GM23248 (cell line): ENCODE measurements at regions not wholly inside any gene's neighbourhood (a gene's known extent, or its start where the extent isn't known, plus 50 kb on each side); places are given as distances from the start of the nearest gene placed in this dataset.

Experiments
- DNase-seq: peaks from one replicate; pipeline ENCODE4 v3.0.0-alpha.2; 2015
- H2AFZ ChIP-seq: fragments of 200-600 bp; sonication (generic); 2 replicates; pipeline ENCODE4 v1.6.1; 2016; ENCODE audit warnings: antibody characterized with exemption
- H3F3A ChIP-seq: fragments of 200-600 bp; sonication (generic); 2 replicates; pipeline ENCODE4 v1.6.1; 2016; ENCODE audit warnings: mild to moderate bottlenecking, antibody characterized with exemption, mixed run types; ENCODE audit not compliant: insufficient read depth
- H3K27ac ChIP-seq: fragments of 200-600 bp; sonication (generic); 2 replicates; pipeline ENCODE4 v1.5.1; 2016; ENCODE audit warnings: mild to moderate bottlenecking
- H3K27me3 ChIP-seq: fragments of 200-600 bp; sonication (generic); replicated peaks from 2 replicates; pipeline ENCODE4 v1.6.1; 2016; ENCODE audit warnings: mild to moderate bottlenecking; ENCODE audit not compliant: insufficient read depth
- H3K36me3 ChIP-seq: fragments of 200-600 bp; sonication (generic); 2 replicates; pipeline ENCODE4 v1.6.1; 2016; ENCODE audit warnings: low read depth, mild to moderate bottlenecking
- H3K4me1 ChIP-seq: fragments of 200-600 bp; sonication (generic); 2 replicates; pipeline ENCODE4 v1.6.1; 2016; ENCODE audit warnings: mild to moderate bottlenecking; ENCODE audit not compliant: insufficient read depth
- H3K4me2 ChIP-seq: fragments of 200-600 bp; sonication (generic); one replicate; pipeline ENCODE4 v1.6.1; 2016; ENCODE audit warnings: mild to moderate bottlenecking; ENCODE audit not compliant: unreplicated experiment
- H3K4me3 ChIP-seq: fragments of 200-600 bp; sonication (generic); 2 replicates; pipeline ENCODE4 v1.5.1; 2016; ENCODE audit warnings: mild to moderate bottlenecking
- H3K79me2 ChIP-seq: fragments of 200-600 bp; sonication (generic); 2 replicates; pipeline ENCODE4 v1.6.1; 2016; ENCODE audit warnings: mild to moderate bottlenecking; ENCODE audit not compliant: insufficient read depth
- H3K9ac ChIP-seq: fragments of 200-600 bp; sonication (generic); 2 replicates; pipeline ENCODE4 v1.6.1; 2016; ENCODE audit warnings: mild to moderate bottlenecking
- H3K9me2 ChIP-seq: fragments of 200-600 bp; sonication (generic); 2 replicates; pipeline ENCODE4 v1.6.1; 2016; ENCODE audit warnings: mixed run types, mild to moderate bottlenecking, moderate library complexity; ENCODE audit not compliant: insufficient read depth
- H3K9me3 ChIP-seq: fragments of 200-600 bp; sonication (generic); one replicate; pipeline ENCODE4 v1.6.1; 2017; ENCODE audit warnings: low read depth
- H4K20me1 ChIP-seq: fragments of 200-600 bp; sonication (generic); 2 replicates; pipeline ENCODE4 v1.6.0; 2016; ENCODE audit not compliant: insufficient read depth
- EZH2 ChIP-seq: fragments of 200-600 bp; sonication (generic); IDR thresholded peaks from 2 replicates; pipeline ENCODE4 v1.6.1; 2018; ENCODE audit warnings: antibody characterized with exemption, mild to moderate bottlenecking; ENCODE audit not compliant: insufficient read depth, poor library complexity, severe bottlenecking
- EZH2phosphoT487 ChIP-seq: fragments of 200-600 bp; sonication (generic); IDR thresholded peaks from 2 replicates; pipeline ENCODE4 v1.6.1; 2018; ENCODE audit warnings: antibody characterized with exemption, moderate library complexity, mild to moderate bottlenecking, low read depth; ENCODE audit not compliant: insufficient read depth
- WGBS, 2 experiments: methylation state at CpG; one replicate each; pipeline ENCODE4 v1.1.6; 2015 to 2017; ENCODE audit warnings: low lambda C conversion rate in 2 of 2, low coverage in 1 of 2; ENCODE audit errors: missing lambda C conversion rate in 2 of 2; 5-methylcytosine and 5-hydroxymethylcytosine counted together
- in situ Hi-C: fragments of 300-500 bp; cut with MboI; formaldehyde crosslinking; loops from 2 replicates; pipeline ENCODE4 v1.15.0; 2020

- Histone ChIP-seq H3K79me2 (no peaks in the 10 kb centered on the region), H3K4me1 (no peaks in the 10 kb centered on the region), H3F3A (no peaks in the 10 kb centered on the region), H3K4me3 (no peak overlapping the region), H3K36me3 (no peaks in the 10 kb centered on the region), H3K27me3 (no peaks in the 10 kb centered on the region), H3K27ac (no peak overlapping the region), H3K4me2 (no peak overlapping the region), H2AFZ (no peak overlapping the region), H3K9me3 (no peaks in the 10 kb centered on the region), H3K9me2 (no peaks in the 10 kb centered on the region), H3K9ac (no peak overlapping the region), H4K20me1 (no peaks in the 10 kb centered on the region)
- no peak for TF ChIP-seq EZH2phosphoT487
- no peak for TF ChIP-seq EZH2
- in situ Hi-C loops, result no loop called here
- DNase-seq, result no peak
Measured at GRCh38 chr12:78611504-78611903, 253.1 kb upstream of the SYT1 start.

- TF ChIP-seq EZH2 (no peak), EZH2phosphoT487 (no peak)
- H3K9me2 ChIP-seq, result no peaks in the 10 kb centered on the region
- H3F3A ChIP-seq, result no peaks in the 10 kb centered on the region
- DNase-seq, result no peak
- no peaks in the 10 kb centered on the region for H3K79me2 ChIP-seq
- H3K4me1 ChIP-seq, result no peaks in the 10 kb centered on the region
- no peaks in the 10 kb centered on the region for H3K9me3 ChIP-seq
- H3K4me3 ChIP-seq, result no peak overlapping the region
- WGBS, 2 experiments, result 82 to 87% methylated on average over 2 of the region's 2 CpGs
- H3K9ac ChIP-seq, result no peak overlapping the region
- no peaks in the 10 kb centered on the region for H4K20me1 ChIP-seq
- no peak overlapping the region for H2AFZ ChIP-seq
- no peaks in the 10 kb centered on the region for H3K27me3 ChIP-seq
- no peak overlapping the region for H3K27ac ChIP-seq
- H3K36me3 ChIP-seq, result no peaks in the 10 kb centered on the region
- in situ Hi-C loops, result no loop called here
- no peak overlapping the region for H3K4me2 ChIP-seq
Measured at GRCh38 chr12:78612190-78612589, 252.4 kb upstream of the SYT1 start.

- no peak overlapping the region for H2AFZ ChIP-seq
- H3K36me3 ChIP-seq, result no peaks in the 10 kb centered on the region
- H3K4me3 ChIP-seq, result no peak overlapping the region
- H3K79me2 ChIP-seq, result no peaks in the 10 kb centered on the region
- in situ Hi-C loops, result no loop called here
- WGBS, 2 experiments, result 69 to 100% methylated on average over 2 of the region's 2 CpGs
- no peaks in the 10 kb centered on the region for H3K4me1 ChIP-seq
- H3F3A ChIP-seq, result no peaks in the 10 kb centered on the region
- H3K27me3 ChIP-seq, result no peaks in the 10 kb centered on the region
- TF ChIP-seq EZH2, result no peak
- no peak for TF ChIP-seq EZH2phosphoT487
- no peaks in the 10 kb centered on the region for H3K9me3 ChIP-seq
- no peak overlapping the region for H3K9ac ChIP-seq
- DNase-seq, result no peak
- H3K4me2 ChIP-seq, result no peak overlapping the region
- no peak overlapping the region for H3K27ac ChIP-seq
- no peaks in the 10 kb centered on the region for H3K9me2 ChIP-seq
- no peaks in the 10 kb centered on the region for H4K20me1 ChIP-seq
Measured at GRCh38 chr12:78617683-78618082, 246.9 kb upstream of the SYT1 start.

- DNase-seq, result no peak
- H3F3A ChIP-seq, result no peaks in the 10 kb centered on the region
- H3K9ac ChIP-seq, result no peak overlapping the region
- in situ Hi-C loops, result no loop called here
- H4K20me1 ChIP-seq, result no peaks in the 10 kb centered on the region
- H3K9me3 ChIP-seq, result no peaks in the 10 kb centered on the region
- no peaks in the 10 kb centered on the region for H3K9me2 ChIP-seq
- TF ChIP-seq EZH2phosphoT487 (no peak), EZH2 (no peak)
- H3K4me2 ChIP-seq, result no peak overlapping the region
- no peaks in the 10 kb centered on the region for H3K79me2 ChIP-seq
- no peak overlapping the region for H2AFZ ChIP-seq
- no peak overlapping the region for H3K27ac ChIP-seq
- H3K4me1 ChIP-seq, result no peaks in the 10 kb centered on the region
- H3K27me3 ChIP-seq, result no peaks in the 10 kb centered on the region
- H3K4me3 ChIP-seq, result no peak overlapping the region
- WGBS, 2 experiments, result 67 to 69% methylated on average over 3 of the region's 3 CpGs
- no peaks in the 10 kb centered on the region for H3K36me3 ChIP-seq
Measured at GRCh38 chr12:78622529-78623195, 241.9 kb upstream of the SYT1 start.

- Histone ChIP-seq H2AFZ (no peak overlapping the region), H3K9ac (no peak overlapping the region), H3K9me2 (no peaks in the 10 kb centered on the region), H3F3A (no peaks in the 10 kb centered on the region), H3K4me2 (no peak overlapping the region), H3K27me3 (no peaks in the 10 kb centered on the region), H3K4me1 (no peaks in the 10 kb centered on the region), H4K20me1 (no peaks in the 10 kb centered on the region), H3K4me3 (no peak overlapping the region), H3K9me3 (no peaks in the 10 kb centered on the region), H3K36me3 (no peaks in the 10 kb centered on the region), H3K27ac (no peak overlapping the region), H3K79me2 (no peaks in the 10 kb centered on the region)
- 60 to 61% methylated on average over 1 of the region's 1 CpG for WGBS, 2 experiments
- in situ Hi-C loops, result no loop called here
- no peak for DNase-seq
- TF ChIP-seq EZH2phosphoT487, result no peak
- no peak for TF ChIP-seq EZH2
Measured at GRCh38 chr12:78628491-78629100, 236.0 kb upstream of the SYT1 start.
